GM23248 (cell line): ENCODE measurements at regions not wholly inside any gene's neighbourhood (a gene's known extent, or its start where the extent isn't known, plus 50 kb on each side); places are given as distances from the start of the nearest gene placed in this dataset.

Experiments used
- EZH2 ChIP-seq: fragments of 200-600 bp; sonication (generic); IDR thresholded peaks from 2 replicates; pipeline ENCODE4 v1.6.1; 2018; ENCODE audit warnings: antibody characterized with exemption, mild to moderate bottlenecking; ENCODE audit not compliant: insufficient read depth, poor library complexity, severe bottlenecking
- EZH2phosphoT487 ChIP-seq: fragments of 200-600 bp; sonication (generic); IDR thresholded peaks from 2 replicates; pipeline ENCODE4 v1.6.1; 2018; ENCODE audit warnings: antibody characterized with exemption, moderate library complexity, mild to moderate bottlenecking, low read depth; ENCODE audit not compliant: insufficient read depth

GRCh38 chr1:199305053-199305452 is 666.2 kb downstream of the PTPRC start:
- TF ChIP-seq EZH2 (no peak), EZH2phosphoT487 (no peak)
